CD8-positive, alpha-beta memory T cell (primary cell): ENCODE measurements at regions not wholly inside any gene's neighbourhood (a gene's known extent, or its start where the extent isn't known, plus 50 kb on each side); places are given as distances from the start of the nearest gene placed in this dataset.

Source experiments
- CTCF ChIA-PET: fragments of 350-600 bp; sonication (Branson Sonifier 250); formaldehyde crosslinking; loops from one replicate; lab custom pipeline; 2021; ENCODE audit warnings: antibody characterized with exemption; lab: Charles Lee
- POLR2A ChIA-PET: fragments of 350-600 bp; sonication (Branson Sonifier 250); formaldehyde crosslinking; loops from one replicate; lab custom pipeline; 2021; ENCODE audit warnings: antibody characterized with exemption; lab: Charles Lee
- DNase-seq, 5 donors: peaks; one replicate each; pipeline versions ENCODE4 v3.0.0 to v3.0.0-alpha.2; 2020 to 2022; ENCODE audit warnings: mixed read lengths in 1 of 5
- H3K27ac ChIP-seq: one replicate; pipeline ENCODE4 v1.7.0; 2013; ENCODE audit warnings: low read depth, mild to moderate bottlenecking, low read length, moderate library complexity
- H3K27me3 ChIP-seq: 2 replicates; pipeline ENCODE4 v1.7.0; 2013; ENCODE audit warnings: low read length, mild to moderate bottlenecking; ENCODE audit not compliant: insufficient read depth, poor library complexity, severe bottlenecking
- H3K36me3 ChIP-seq: 2 replicates; pipeline ENCODE4 v1.7.0; 2013; ENCODE audit warnings: mild to moderate bottlenecking, low read length, moderate library complexity; ENCODE audit not compliant: insufficient read depth
- H3K4me1 ChIP-seq: 2 replicates; pipeline ENCODE4 v1.7.0; 2013; ENCODE audit warnings: mild to moderate bottlenecking, low read length, moderate library complexity; ENCODE audit not compliant: insufficient read depth
- H3K4me3 ChIP-seq: 2 replicates; pipeline ENCODE4 v1.7.0; 2013; ENCODE audit warnings: mild to moderate bottlenecking, low read length
- H3K9me3 ChIP-seq: 2 replicates; pipeline ENCODE4 v1.7.0; 2013; ENCODE audit warnings: mild to moderate bottlenecking, low read length
- H3K27ac Mint-ChIP-seq, 8 donors: one replicate each; pipeline ENCODE4 v1.8.0; 2020 to 2021; ENCODE audit warnings: mixed read lengths in 8 of 8, mild to moderate bottlenecking in 6 of 8, inconsistent platforms in 3 of 8, moderate library complexity in 3 of 8
- H3K27me3 Mint-ChIP-seq, 2 donors: one replicate each; pipeline ENCODE4 v1.8.0; 2020 to 2021; ENCODE audit warnings: mixed read lengths in 2 of 2, mild to moderate bottlenecking in 1 of 2, moderate library complexity in 1 of 2
- H3K36me3 Mint-ChIP-seq, 3 donors: one replicate each; pipeline ENCODE4 v1.8.0; 2020 to 2021; ENCODE audit warnings: mixed read lengths in 3 of 3, inconsistent platforms in 1 of 3, mild to moderate bottlenecking in 1 of 3
- H3K4me1 Mint-ChIP-seq, 3 donors: one replicate each; pipeline ENCODE4 v1.8.0; 2020 to 2021; ENCODE audit warnings: mixed read lengths in 3 of 3, inconsistent platforms in 1 of 3, mild to moderate bottlenecking in 1 of 3
- H3K4me3 Mint-ChIP-seq, 7 donors: one replicate each; pipeline ENCODE4 v1.8.0; 2020 to 2021; ENCODE audit warnings: mixed read lengths in 7 of 7, mild to moderate bottlenecking in 6 of 7, moderate library complexity in 4 of 7, inconsistent platforms in 2 of 7
- H3K9me3 Mint-ChIP-seq, 5 donors: one replicate each; pipeline ENCODE4 v1.8.0; 2020 to 2022; ENCODE audit warnings: mixed read lengths in 5 of 5, mild to moderate bottlenecking in 3 of 5, moderate library complexity in 2 of 5, inconsistent platforms in 1 of 5

GRCh38 chr13:33745370-33746324, 72.3 kb upstream of the RFC3 start:
- no peak for DNase-seq
- H3K27ac ChIP-seq = no peak overlapping the region
- H3K9me3 ChIP-seq = no peaks in the 10 kb centered on the region
- ChIA-PET POLR2A (no interaction called here), CTCF (no interaction called here)
- Mint-ChIP-seq H3K27ac (peak overlapping the region in 2 of 8 donors; percentile 2 to 89), H3K4me3 (no peak overlapping the region), H3K9me3 (no peaks in the 10 kb centered on the region), H3K36me3 (no peaks in the 10 kb centered on the region), H3K27me3 (peaks cover 1 to 3% of the 10 kb centered on the region in 2 donors), H3K4me1 (peaks cover 21 to 32% (median 26%) of the 10 kb centered on the region in 3 donors)
- H3K4me3 ChIP-seq = no peak overlapping the region
- H3K4me1 ChIP-seq = peaks cover 19% of the 10 kb centered on the region
- H3K27me3 ChIP-seq = no peaks in the 10 kb centered on the region
- no peaks in the 10 kb centered on the region for H3K36me3 ChIP-seq

GRCh38 chr13:33746867-33747266, 71.1 kb upstream of the RFC3 start:
- DNase-seq = no peak
- Mint-ChIP-seq H3K27ac (no peak overlapping the region), H3K4me3 (no peak overlapping the region), H3K27me3 (peaks cover 0 to 3% of the 10 kb centered on the region in 2 donors), H3K36me3 (no peaks in the 10 kb centered on the region), H3K4me1 (peaks cover 21 to 30% (median 26%) of the 10 kb centered on the region in 3 donors), H3K9me3 (no peaks in the 10 kb centered on the region)
- H3K9me3 ChIP-seq = no peaks in the 10 kb centered on the region
- ChIA-PET CTCF (no interaction called here), POLR2A (no interaction called here)
- no peak overlapping the region for H3K27ac ChIP-seq
- H3K4me3 ChIP-seq = no peak overlapping the region
- H3K27me3 ChIP-seq = no peaks in the 10 kb centered on the region
- no peaks in the 10 kb centered on the region for H3K36me3 ChIP-seq
- H3K4me1 ChIP-seq = peaks cover 19% of the 10 kb centered on the region

- Histone ChIP-seq H3K9me3 (no peaks in the 10 kb centered on the region), H3K27ac (no peak overlapping the region), H3K4me1 (no peaks in the 10 kb centered on the region), H3K36me3 (no peaks in the 10 kb centered on the region), H3K4me3 (no peak overlapping the region), H3K27me3 (no peaks in the 10 kb centered on the region)
- no peaks in the 10 kb centered on the region for H3K9me3 Mint-ChIP-seq
- no peak overlapping the region for H3K4me3 Mint-ChIP-seq
- H3K27me3 Mint-ChIP-seq = peaks cover 2 to 12% of the 10 kb centered on the region in 2 donors
- ChIA-PET CTCF (no interaction called here), POLR2A (no interaction called here)
- H3K36me3 Mint-ChIP-seq = no peaks in the 10 kb centered on the region
- no peak overlapping the region for H3K27ac Mint-ChIP-seq
- H3K4me1 Mint-ChIP-seq = no peaks in the 10 kb centered on the region
- no peak for DNase-seq
Measured at GRCh38 chr13:33751151-33751550, 66.8 kb upstream of the RFC3 start.

- Mint-ChIP-seq H3K27me3 (peaks cover 2 to 12% of the 10 kb centered on the region in 2 donors), H3K27ac (no peak overlapping the region), H3K4me3 (no peak overlapping the region), H3K36me3 (no peaks in the 10 kb centered on the region), H3K9me3 (no peaks in the 10 kb centered on the region), H3K4me1 (no peaks in the 10 kb centered on the region)
- CTCF ChIA-PET = no interaction called here
- Histone ChIP-seq H3K9me3 (no peaks in the 10 kb centered on the region), H3K27me3 (no peaks in the 10 kb centered on the region), H3K27ac (no peak overlapping the region), H3K36me3 (no peaks in the 10 kb centered on the region), H3K4me1 (no peaks in the 10 kb centered on the region), H3K4me3 (no peak overlapping the region)
- POLR2A ChIA-PET = no interaction called here
- DNase-seq = no peak
Measured at GRCh38 chr13:33752094-33752493, 65.9 kb upstream of the RFC3 start.

GRCh38 chr13:33752597-33752996, 65.4 kb upstream of the RFC3 start:
- H3K4me3 ChIP-seq = no peak overlapping the region
- H3K27ac ChIP-seq = no peak overlapping the region
- no peaks in the 10 kb centered on the region for H3K27me3 ChIP-seq
- CTCF ChIA-PET = no interaction called here
- no peak overlapping the region for H3K27ac Mint-ChIP-seq
- no peaks in the 10 kb centered on the region for H3K4me1 ChIP-seq
- no peaks in the 10 kb centered on the region for H3K36me3 ChIP-seq
- H3K4me3 Mint-ChIP-seq = no peak overlapping the region
- POLR2A ChIA-PET = no interaction called here
- H3K36me3 Mint-ChIP-seq = no peaks in the 10 kb centered on the region
- H3K4me1 Mint-ChIP-seq = no peaks in the 10 kb centered on the region
- peaks cover 2 to 12% of the 10 kb centered on the region in 2 donors for H3K27me3 Mint-ChIP-seq
- no peaks in the 10 kb centered on the region for H3K9me3 ChIP-seq
- DNase-seq = no peak
- H3K9me3 Mint-ChIP-seq = no peaks in the 10 kb centered on the region

- H3K9me3 ChIP-seq = no peaks in the 10 kb centered on the region
- CTCF ChIA-PET = no interaction called here
- no peak for DNase-seq
- no peaks in the 10 kb centered on the region for H3K36me3 ChIP-seq
- no peaks in the 10 kb centered on the region for H3K4me1 ChIP-seq
- POLR2A ChIA-PET = no interaction called here
- no peak overlapping the region for H3K27ac Mint-ChIP-seq
- H3K9me3 Mint-ChIP-seq = peaks cover 0 to 2% (median 0%) of the 10 kb centered on the region in 5 donors
- H3K36me3 Mint-ChIP-seq = no peaks in the 10 kb centered on the region
- H3K27me3 ChIP-seq = no peaks in the 10 kb centered on the region
- peaks cover 4 to 9% of the 10 kb centered on the region in 2 donors for H3K27me3 Mint-ChIP-seq
- no peak overlapping the region for H3K4me3 Mint-ChIP-seq
- no peak overlapping the region for H3K27ac ChIP-seq
- H3K4me1 Mint-ChIP-seq = no peaks in the 10 kb centered on the region
- no peak overlapping the region for H3K4me3 ChIP-seq
Measured at GRCh38 chr13:33756929-33757328, 61.0 kb upstream of the RFC3 start.

GRCh38 chr13:33757713-33758112, 60.2 kb upstream of the RFC3 start:
- Histone ChIP-seq H3K4me1 (no peaks in the 10 kb centered on the region), H3K36me3 (no peaks in the 10 kb centered on the region), H3K27ac (no peak overlapping the region), H3K9me3 (no peaks in the 10 kb centered on the region), H3K27me3 (no peaks in the 10 kb centered on the region), H3K4me3 (no peak overlapping the region)
- CTCF ChIA-PET = no interaction called here
- Mint-ChIP-seq H3K27me3 (peaks cover 4 to 8% of the 10 kb centered on the region in 2 donors), H3K27ac (no peak overlapping the region), H3K4me3 (no peak overlapping the region), H3K4me1 (no peaks in the 10 kb centered on the region), H3K9me3 (peaks cover 0 to 2% (median 0%) of the 10 kb centered on the region in 5 donors), H3K36me3 (no peaks in the 10 kb centered on the region)
- DNase-seq = no peak
- POLR2A ChIA-PET = no interaction called here

- Mint-ChIP-seq H3K27me3 (peaks cover 4 to 6% of the 10 kb centered on the region in 2 donors), H3K27ac (no peak overlapping the region), H3K9me3 (peaks cover 0 to 2% (median 0%) of the 10 kb centered on the region in 5 donors), H3K4me3 (no peak overlapping the region), H3K4me1 (no peaks in the 10 kb centered on the region), H3K36me3 (no peaks in the 10 kb centered on the region)
- Histone ChIP-seq H3K27ac (no peak overlapping the region), H3K36me3 (no peaks in the 10 kb centered on the region), H3K4me1 (no peaks in the 10 kb centered on the region), H3K4me3 (no peak overlapping the region), H3K9me3 (no peaks in the 10 kb centered on the region), H3K27me3 (no peaks in the 10 kb centered on the region)
- ChIA-PET POLR2A (no interaction called here), CTCF (no interaction called here)
- no peak for DNase-seq
Measured at GRCh38 chr13:33758113-33758512, 59.8 kb upstream of the RFC3 start.
